ENCODE measurements at regions not wholly inside any gene's neighbourhood (a gene's known extent, or its start where the extent isn't known, plus 50 kb on each side); places are given as distances from the start of the nearest gene placed in this dataset.

DNA sequence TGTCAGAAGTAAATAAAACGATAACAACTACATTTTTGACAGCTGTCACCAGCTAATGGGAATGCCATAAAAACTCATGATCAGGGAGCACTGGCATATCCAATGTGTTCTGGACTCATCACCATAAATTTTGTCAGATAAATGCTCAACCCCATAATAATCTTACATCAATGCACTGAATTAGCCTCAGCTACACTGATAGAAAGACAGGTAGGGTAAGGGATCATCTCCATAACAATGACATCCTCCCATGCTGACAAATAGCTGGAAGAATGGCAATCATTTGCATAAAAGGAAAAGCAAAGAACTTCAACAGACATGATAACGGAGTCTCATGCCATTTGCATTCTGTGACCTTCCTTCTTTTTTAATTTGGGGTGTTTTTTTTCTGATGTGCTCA lies 352.8 kb upstream of the PFKP start:
- no peak for TF ChIP-seq YY1 (IDR thresholded peaks at IDR 0.05; ENCODE audit: insufficient read depth, insufficient read length)
- no peak for TF ChIP-seq SUZ12 (IDR thresholded peaks at IDR 0.05; ENCODE audit: extremely low read depth, insufficient read depth, insufficient read length)
- TF ChIP-seq ZNF274 (IDR thresholded peaks at IDR 0.05; ENCODE audit: low read depth, low read length) = no peak

All from NT2/D1 (cell line).